ENCODE measurements at regions not wholly inside any gene's neighbourhood (a gene's known extent, or its start where the extent isn't known, plus 50 kb on each side); places are given as distances from the start of the nearest gene placed in this dataset.

GRCh38 chrY:8342173-8342572 lies 995.1 kb upstream of the TSPY4 start:
- TF ChIP-seq CTCF (IDR thresholded peaks at IDR 0.05; ENCODE audit: control extremely low read depth, extremely low read depth, low read depth, missing control alignments), result no peak
- POLR2A ChIA-PET, result no interaction called here
- no peak for DNase-seq (ENCODE audit: extremely low spot score)
- CTCF ChIA-PET, result no interaction called here

GRCh38 chrY:8351241-8351640 lies 986.0 kb upstream of the TSPY4 start:
- ChIA-PET CTCF (no interaction called here), POLR2A (no interaction called here)
- no peak for TF ChIP-seq CTCF (IDR thresholded peaks at IDR 0.05; ENCODE audit: control extremely low read depth, extremely low read depth, low read depth, missing control alignments)
- no peak for DNase-seq (ENCODE audit: extremely low spot score)

GRCh38 chrY:8352201-8352600 lies 985.1 kb upstream of the TSPY4 start:
- no peak for TF ChIP-seq CTCF (IDR thresholded peaks at IDR 0.05; ENCODE audit: control extremely low read depth, extremely low read depth, low read depth, missing control alignments)
- CTCF ChIA-PET, result no interaction called here
- DNase-seq (ENCODE audit: extremely low spot score), result no peak
- POLR2A ChIA-PET, result no interaction called here

GRCh38 chrY:8358161-8358560 lies 979.1 kb upstream of the TSPY4 start:
- DNase-seq (ENCODE audit: extremely low spot score), result no peak
- no peak for TF ChIP-seq CTCF (IDR thresholded peaks at IDR 0.05; ENCODE audit: control extremely low read depth, extremely low read depth, low read depth, missing control alignments)
- ChIA-PET CTCF (no interaction called here), POLR2A (no interaction called here)

- CTCF ChIA-PET, result no interaction called here
- no peak for TF ChIP-seq CTCF (IDR thresholded peaks at IDR 0.05; ENCODE audit: control extremely low read depth, extremely low read depth, low read depth, missing control alignments)
- no peak for DNase-seq (ENCODE audit: extremely low spot score)
- POLR2A ChIA-PET, result no interaction called here
Observed at GRCh38 chrY:8361715-8362114, 975.5 kb upstream of the TSPY4 start.

GRCh38 chrY:8377491-8377890 lies 959.8 kb upstream of the TSPY4 start:
- POLR2A ChIA-PET, result no interaction called here
- TF ChIP-seq CTCF (IDR thresholded peaks at IDR 0.05; ENCODE audit: control extremely low read depth, extremely low read depth, low read depth, missing control alignments), result no peak

GRCh38 chrY:8379800-8380199 lies 957.5 kb upstream of the TSPY4 start:
- POLR2A ChIA-PET, result no interaction called here
- no peak for DNase-seq (ENCODE audit: extremely low spot score)

More at GRCh38 chrY:8377491-8377890, 959.8 kb upstream of the TSPY4 start:
- no peak for DNase-seq (ENCODE audit: extremely low spot score)
- CTCF ChIA-PET, result no interaction called here

More at GRCh38 chrY:8379800-8380199, 957.5 kb upstream of the TSPY4 start:
- CTCF ChIA-PET, result no interaction called here
- no peak for TF ChIP-seq CTCF (IDR thresholded peaks at IDR 0.05; ENCODE audit: control extremely low read depth, extremely low read depth, low read depth, missing control alignments)

Data from GM10248 (cell line).